ENCODE measurements at regions not wholly inside any gene's neighbourhood (a gene's known extent, or its start where the extent isn't known, plus 50 kb on each side); places are given as distances from the start of the nearest gene placed in this dataset.
"Not testable (repeated sequence)": the region's sequence is repeated elsewhere in the genome, so short reads cannot be mapped to it uniquely, and the experiment has no call there.

DNA sequence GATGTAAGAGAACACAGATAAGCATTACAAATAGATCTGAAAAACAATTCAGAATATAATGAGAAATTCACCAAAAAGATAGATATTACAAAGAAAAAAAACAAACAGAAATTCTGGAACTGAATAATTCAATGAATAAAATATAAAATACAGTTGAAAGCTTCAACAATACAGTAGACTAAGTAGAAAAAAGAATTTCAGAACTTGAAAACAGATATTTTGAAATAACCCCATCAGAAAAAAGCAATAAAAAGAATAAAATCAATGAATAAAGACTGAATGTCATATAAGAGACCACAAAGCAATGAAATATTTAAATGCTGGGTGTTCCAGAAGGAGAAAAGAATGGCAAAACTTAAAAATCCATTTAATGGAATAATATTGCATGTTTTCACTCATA lies 611.4 kb upstream of the GHITM start:
- no peak for DNase-seq

- DNase-seq: no peak
Measured at GRCh38 chr10:83533290-83533689, 606.0 kb upstream of the GHITM start.

GRCh38 chr10:83536426-83536825 lies 602.9 kb upstream of the GHITM start:
- no peak for DNase-seq

DNA sequence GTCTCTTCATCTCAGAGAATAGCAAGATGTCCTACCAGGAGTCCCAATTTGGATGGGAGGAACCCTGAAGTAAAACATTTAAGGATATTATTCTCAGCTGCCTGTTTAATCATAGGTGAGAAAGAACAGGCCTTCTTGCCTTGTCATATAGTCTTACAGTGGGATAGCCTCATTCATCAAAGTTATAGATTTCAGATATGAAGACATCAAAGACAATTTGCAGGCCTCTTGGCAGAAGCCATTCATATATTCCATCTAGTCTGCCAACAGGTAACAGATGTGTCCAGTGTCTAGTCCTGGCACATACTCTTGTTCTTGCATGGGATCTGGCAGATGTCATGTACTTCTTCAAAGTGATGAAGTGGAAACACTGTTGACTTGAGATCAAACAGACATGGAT lies 601.3 kb upstream of the GHITM start:
- no peak for DNase-seq

- no peak for DNase-seq
Measured at GRCh38 chr10:83539528-83540308, 599.6 kb upstream of the GHITM start.

GRCh38 chr10:83541046-83541445 lies 598.3 kb upstream of the GHITM start:
- DNase-seq: no peak

- no peak for DNase-seq
Measured at GRCh38 chr10:83542774-83543411, 596.4 kb upstream of the GHITM start.

DNA sequence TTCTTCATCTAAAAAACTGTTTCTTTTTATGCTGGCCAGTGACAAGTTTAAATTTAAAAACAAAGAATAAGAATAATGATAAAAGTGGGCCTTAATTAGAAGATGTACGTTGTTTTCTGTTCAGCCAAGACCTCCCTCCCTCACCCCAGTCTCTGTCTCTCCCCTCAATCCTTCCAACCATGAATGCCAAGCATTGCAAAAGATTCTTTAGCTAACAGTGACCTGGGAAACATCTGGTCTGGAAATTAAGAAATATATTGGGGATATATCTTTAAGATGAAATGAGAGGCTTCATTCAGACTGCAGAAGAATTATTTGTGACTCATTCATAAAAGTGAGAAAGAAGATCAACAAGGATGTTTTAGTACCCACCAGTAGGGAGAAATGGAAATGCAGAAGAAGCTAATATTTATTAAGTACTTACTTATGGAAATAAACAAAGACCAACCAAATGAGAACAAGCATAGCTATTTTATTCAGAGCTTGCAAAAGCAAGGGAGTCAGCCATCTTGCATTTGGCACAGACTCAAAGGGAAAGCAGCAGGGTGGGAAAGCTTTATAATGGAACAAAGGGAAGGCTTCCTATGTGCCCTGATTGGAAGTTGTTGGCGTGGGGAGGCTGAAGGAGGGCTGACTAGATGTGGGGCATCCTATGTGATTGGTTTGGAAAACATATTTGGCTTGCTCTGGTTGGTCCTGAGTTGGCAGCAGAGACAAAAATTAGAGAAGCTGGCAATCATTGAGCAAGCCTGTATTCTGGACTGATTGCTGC lies 595.4 kb upstream of the GHITM start:
- DNase-seq: no peak

GRCh38 chr10:83545901-83546391 lies 593.4 kb upstream of the GHITM start:
- DNase-seq: no peak

DNA sequence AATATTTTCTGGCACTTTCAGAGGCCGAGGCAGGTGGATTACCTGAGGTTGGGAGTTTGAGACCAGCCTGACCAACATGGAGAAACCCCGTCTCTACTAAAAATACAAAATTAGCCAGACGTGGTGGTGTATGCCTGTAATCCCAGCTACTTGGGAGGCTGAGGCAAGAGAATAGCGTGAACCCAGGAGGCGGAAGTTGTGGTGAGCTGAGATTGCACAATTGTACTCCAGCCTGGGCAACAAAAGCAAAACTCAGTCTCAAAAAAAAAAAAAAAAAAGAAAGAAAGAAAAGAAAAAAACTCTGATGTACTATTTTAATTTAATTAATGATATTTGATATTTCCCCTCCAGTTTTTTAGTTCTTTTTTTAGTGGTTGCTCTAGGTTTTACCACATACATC lies 588.1 kb upstream of the GHITM start:
- DNase-seq: not testable (repeated sequence)

GRCh38 chr10:83553366-83553765 lies 585.9 kb upstream of the GHITM start:
- no peak for DNase-seq

GRCh38 chr10:83555264-83555663 lies 584.0 kb upstream of the GHITM start:
- no peak for DNase-seq

DNA sequence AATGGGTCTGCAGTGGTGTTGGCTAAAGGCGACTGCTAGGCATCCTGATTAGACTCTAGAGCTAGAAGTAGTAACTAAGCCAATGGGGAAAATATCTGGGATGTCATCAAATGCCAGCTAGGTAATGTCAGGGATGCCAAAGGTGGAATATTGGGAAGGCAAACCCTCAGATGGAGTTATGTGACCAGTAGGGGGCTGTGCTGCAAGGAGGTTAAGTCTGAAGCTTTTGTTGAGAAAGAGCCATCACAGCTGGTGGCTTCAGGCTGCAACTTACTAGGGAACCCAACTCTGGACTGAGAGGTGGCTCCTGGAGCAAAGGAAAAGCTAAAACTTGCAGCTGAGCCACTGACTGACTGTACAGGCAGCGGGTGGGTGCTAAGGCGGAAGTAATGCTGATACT lies 576.9 kb upstream of the GHITM start:
- DNase-seq: no peak

DNA sequence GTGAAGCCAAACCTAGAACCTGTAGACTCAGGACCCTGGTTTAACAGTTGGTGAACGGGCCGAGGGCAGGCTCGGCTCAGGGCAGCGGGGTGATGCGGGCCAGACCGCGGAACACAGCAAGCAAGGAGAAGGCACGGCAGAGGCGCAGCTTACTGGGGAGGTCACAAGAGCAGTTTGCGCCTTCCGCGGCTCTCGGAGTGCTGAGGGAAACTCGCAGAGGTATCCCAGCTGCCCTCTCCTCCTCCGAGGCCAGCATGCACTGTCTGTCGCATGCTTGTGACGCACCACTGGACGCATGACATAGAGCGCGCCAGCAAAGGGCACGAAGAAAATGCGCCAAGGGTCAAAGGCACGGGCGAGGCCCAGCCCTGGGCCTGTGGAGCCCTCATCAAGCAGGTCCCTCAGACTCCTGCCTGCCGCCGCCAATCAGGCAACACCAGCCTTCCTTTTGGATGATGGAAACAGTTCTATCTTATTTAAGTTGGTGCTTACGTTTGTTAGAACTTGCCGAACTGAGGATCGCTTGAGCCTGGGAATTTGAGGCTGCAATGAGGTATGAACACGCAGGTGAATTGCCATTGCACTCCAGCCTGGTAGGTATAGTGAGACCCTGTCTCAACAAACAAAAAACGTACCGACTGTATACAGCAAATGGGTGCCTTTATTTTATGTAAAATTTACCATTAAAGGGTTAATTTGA lies 574.3 kb upstream of the GHITM start:
- no peak for DNase-seq

DNA sequence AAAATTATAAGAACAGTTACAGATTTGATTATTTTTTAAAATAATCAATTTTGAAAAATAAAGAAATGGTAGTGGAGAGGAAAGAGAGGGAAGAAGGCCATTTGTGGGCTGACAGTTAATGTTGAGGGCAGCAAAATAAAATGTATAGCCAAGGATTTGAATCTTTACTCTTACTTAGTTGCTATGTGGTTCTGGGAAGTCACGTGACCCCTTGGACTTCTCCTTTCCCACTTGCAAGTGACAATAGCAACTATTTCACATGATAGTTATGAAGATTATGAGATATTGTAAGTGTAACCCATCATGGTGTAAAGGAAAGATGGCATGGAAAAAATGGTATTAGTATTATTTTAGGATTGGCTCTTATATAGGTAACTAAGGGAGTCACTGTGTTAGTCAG lies 567.3 kb upstream of the GHITM start:
- DNase-seq: no peak

- no peak for DNase-seq
Measured at GRCh38 chr10:83574770-83575169, 564.5 kb upstream of the GHITM start.

- no peak for DNase-seq
Measured at GRCh38 chr10:83577421-83577820, 561.9 kb upstream of the GHITM start.

DNA sequence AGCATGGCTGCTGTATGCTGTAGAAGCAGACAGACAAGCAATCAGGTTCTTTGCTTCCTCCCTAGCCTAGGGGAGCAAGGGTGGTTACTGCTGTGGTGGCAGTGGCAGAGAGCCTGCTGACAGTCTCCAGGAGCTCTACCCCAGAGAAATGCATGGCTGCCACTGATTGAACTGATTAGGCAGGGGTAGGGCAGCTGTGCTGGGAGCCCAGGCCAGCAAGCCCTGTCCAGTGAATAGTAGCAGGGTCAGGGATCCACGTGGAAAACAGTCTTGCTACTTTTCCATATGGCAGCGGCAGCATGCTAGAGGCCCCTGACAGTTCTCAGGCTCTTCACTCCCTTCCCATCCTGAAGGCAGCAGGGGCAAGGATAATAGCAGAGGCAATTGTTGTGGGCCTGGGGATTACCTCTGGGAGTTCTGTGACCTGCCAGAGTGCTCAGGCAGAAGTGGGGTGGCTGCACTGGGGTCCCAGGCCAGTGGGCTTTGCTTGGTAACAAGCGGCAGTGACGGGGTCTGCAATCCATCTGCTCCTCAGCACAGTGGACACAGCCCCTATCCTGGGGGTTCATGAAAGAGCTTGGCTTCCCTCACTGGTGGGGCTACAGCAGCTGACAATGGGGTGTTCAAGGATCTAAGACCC lies 558.8 kb upstream of the GHITM start:
- DNase-seq: no peak

GRCh38 chr10:83582407-83583095 lies 556.8 kb upstream of the GHITM start:
- DNase-seq: no peak

- DNase-seq: no peak
Measured at GRCh38 chr10:83585686-83586085, 553.6 kb upstream of the GHITM start.

DNA sequence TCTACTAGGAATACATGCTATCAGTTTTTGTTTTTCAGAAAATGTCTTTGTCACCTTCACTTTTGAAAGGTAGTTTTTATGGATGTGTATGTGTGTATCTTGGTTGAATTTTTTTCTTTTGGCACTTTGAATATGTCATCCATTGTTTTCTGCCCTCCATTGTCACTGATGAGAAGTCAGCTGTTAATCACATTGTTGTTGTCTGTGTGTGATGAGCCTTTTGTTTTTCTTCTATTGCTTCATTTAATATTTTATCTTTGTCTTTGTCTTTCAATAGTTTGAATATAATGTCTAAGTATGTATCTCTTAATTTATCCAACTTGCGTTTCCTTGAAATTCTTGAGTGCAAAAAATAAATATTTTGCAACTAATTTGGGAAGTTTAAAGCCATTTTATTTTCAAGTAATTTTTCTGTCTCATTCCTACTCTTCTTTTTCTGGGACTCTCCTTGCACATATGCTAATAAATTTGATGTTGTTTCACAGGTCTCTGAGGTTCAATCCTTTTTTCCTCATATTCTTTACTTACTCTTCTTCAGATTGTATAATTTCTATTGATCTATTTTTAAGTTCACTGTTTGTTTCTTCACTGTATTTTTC lies 546.9 kb upstream of the GHITM start:
- DNase-seq: no peak

GRCh38 chr10:83603708-83604107 lies 535.6 kb upstream of the GHITM start:
- no peak for DNase-seq
